ENCODE measurements at regions not wholly inside any gene's neighbourhood (a gene's known extent, or its start where the extent isn't known, plus 50 kb on each side); places are given as distances from the start of the nearest gene placed in this dataset.

DNA sequence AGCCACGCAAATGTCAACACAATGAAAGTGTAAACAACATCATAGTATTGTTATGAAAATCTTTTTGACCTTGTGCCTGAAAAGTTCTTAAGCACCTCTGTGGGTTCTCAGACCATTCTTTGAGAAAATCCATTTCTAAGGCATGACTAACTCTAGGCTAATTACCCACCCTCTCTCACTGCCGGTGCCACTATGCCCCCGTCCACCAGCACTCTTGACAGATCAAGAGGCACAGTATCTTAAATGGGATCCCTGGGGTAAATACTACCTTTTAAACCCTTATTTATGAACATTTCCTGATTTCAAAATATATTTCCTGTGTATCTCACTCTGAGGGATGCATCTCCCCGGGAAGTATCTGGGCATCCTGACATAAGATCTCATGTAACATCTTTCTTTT is 607.5 kb downstream of the METTL15 start:
- Mint-ChIP-seq H3K27ac (ENCODE audit: unreplicated experiment) (no peak overlapping the region), H3K4me3 (ENCODE audit: unreplicated experiment) (no peak overlapping the region), H3K36me3 (ENCODE audit: unreplicated experiment) (no peaks in the 10 kb centered on the region), H3K9me3 (ENCODE audit: unreplicated experiment) (no peaks in the 10 kb centered on the region), H3K27me3 (ENCODE audit: unreplicated experiment) (peaks cover 2% of the 10 kb centered on the region), H3K4me1 (ENCODE audit: low read depth, unreplicated experiment) (no peaks in the 10 kb centered on the region)
- TF ChIP-seq, protein P1, sequence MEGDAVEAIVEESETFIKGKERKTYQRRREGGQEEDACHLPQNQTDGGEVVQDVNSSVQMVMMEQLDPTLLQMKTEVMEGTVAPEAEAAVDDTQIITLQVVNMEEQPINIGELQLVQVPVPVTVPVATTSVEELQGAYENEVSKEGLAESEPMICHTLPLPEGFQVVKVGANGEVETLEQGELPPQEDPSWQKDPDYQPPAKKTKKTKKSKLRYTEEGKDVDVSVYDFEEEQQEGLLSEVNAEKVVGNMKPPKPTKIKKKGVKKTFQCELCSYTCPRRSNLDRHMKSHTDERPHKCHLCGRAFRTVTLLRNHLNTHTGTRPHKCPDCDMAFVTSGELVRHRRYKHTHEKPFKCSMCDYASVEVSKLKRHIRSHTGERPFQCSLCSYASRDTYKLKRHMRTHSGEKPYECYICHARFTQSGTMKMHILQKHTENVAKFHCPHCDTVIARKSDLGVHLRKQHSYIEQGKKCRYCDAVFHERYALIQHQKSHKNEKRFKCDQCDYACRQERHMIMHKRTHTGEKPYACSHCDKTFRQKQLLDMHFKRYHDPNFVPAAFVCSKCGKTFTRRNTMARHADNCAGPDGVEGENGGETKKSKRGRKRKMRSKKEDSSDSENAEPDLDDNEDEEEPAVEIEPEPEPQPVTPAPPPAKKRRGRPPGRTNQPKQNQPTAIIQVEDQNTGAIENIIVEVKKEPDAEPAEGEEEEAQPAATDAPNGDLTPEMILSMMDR (IDR thresholded peaks at IDR 0.05; ENCODE audit: partially characterized antibody, unreplicated experiment), result no peak
- DNase-seq, result no peak

- no peak overlapping the region for H3K4me3 Mint-ChIP-seq (ENCODE audit: unreplicated experiment)
- no peak for DNase-seq
- H3K4me1 Mint-ChIP-seq (ENCODE audit: low read depth, unreplicated experiment), result no peaks in the 10 kb centered on the region
- peaks cover 2% of the 10 kb centered on the region for H3K27me3 Mint-ChIP-seq (ENCODE audit: unreplicated experiment)
- H3K9me3 Mint-ChIP-seq (ENCODE audit: unreplicated experiment), result no peaks in the 10 kb centered on the region
- no peaks in the 10 kb centered on the region for H3K36me3 Mint-ChIP-seq (ENCODE audit: unreplicated experiment)
- no peak overlapping the region for H3K27ac Mint-ChIP-seq (ENCODE audit: unreplicated experiment)
- TF ChIP-seq, protein P1 (IDR thresholded peaks at IDR 0.05; ENCODE audit: partially characterized antibody, unreplicated experiment), result no peak
These were observed 605.7 kb downstream of the METTL15 start for GRCh38 chr11:28713850-28714249.

DNA sequence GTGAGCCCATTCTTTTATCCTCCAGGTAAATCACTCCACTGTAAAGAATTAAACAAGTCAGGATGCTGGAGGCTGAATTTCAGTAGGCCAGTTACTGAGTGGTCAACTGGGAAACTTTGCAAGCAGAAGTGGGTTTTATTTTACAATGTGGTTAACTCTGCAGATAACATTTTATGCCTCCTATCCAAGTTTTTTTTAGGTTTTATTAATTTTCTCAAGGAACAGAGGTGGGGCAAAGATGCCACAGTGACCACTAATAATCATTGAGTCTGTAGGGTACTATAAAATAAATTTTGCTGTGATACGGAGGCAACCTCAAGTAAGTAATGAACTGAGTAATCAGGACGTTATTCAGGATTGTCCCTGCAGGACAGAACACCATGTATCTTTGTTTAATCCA is 599.9 kb downstream of the METTL15 start:
- TF ChIP-seq, protein P1 (IDR thresholded peaks at IDR 0.05; ENCODE audit: partially characterized antibody, unreplicated experiment), result no peak
- no peaks in the 10 kb centered on the region for H3K4me1 Mint-ChIP-seq (ENCODE audit: low read depth, unreplicated experiment)
- H3K27ac Mint-ChIP-seq (ENCODE audit: unreplicated experiment), result no peak overlapping the region
- H3K4me3 Mint-ChIP-seq (ENCODE audit: unreplicated experiment), result no peak overlapping the region
- no peak for DNase-seq
- no peaks in the 10 kb centered on the region for H3K9me3 Mint-ChIP-seq (ENCODE audit: unreplicated experiment)
- peaks cover 2% of the 10 kb centered on the region for H3K27me3 Mint-ChIP-seq (ENCODE audit: unreplicated experiment)
- no peaks in the 10 kb centered on the region for H3K36me3 Mint-ChIP-seq (ENCODE audit: unreplicated experiment)

GRCh38 chr11:28704801-28705200 is 596.6 kb downstream of the METTL15 start:
- Mint-ChIP-seq H3K27ac (ENCODE audit: unreplicated experiment) (no peak overlapping the region), H3K9me3 (ENCODE audit: unreplicated experiment) (no peaks in the 10 kb centered on the region), H3K4me1 (ENCODE audit: low read depth, unreplicated experiment) (no peaks in the 10 kb centered on the region), H3K4me3 (ENCODE audit: unreplicated experiment) (no peak overlapping the region), H3K27me3 (ENCODE audit: unreplicated experiment) (no peaks in the 10 kb centered on the region), H3K36me3 (ENCODE audit: unreplicated experiment) (no peaks in the 10 kb centered on the region)
- no peak for DNase-seq
- TF ChIP-seq, protein P1 (IDR thresholded peaks at IDR 0.05; ENCODE audit: partially characterized antibody, unreplicated experiment), result no peak

- no peaks in the 10 kb centered on the region for H3K4me1 Mint-ChIP-seq (ENCODE audit: low read depth, unreplicated experiment)
- DNase-seq, result no peak
- H3K27ac Mint-ChIP-seq (ENCODE audit: unreplicated experiment), result no peak overlapping the region
- H3K9me3 Mint-ChIP-seq (ENCODE audit: unreplicated experiment), result no peaks in the 10 kb centered on the region
- no peaks in the 10 kb centered on the region for H3K36me3 Mint-ChIP-seq (ENCODE audit: unreplicated experiment)
- no peaks in the 10 kb centered on the region for H3K27me3 Mint-ChIP-seq (ENCODE audit: unreplicated experiment)
- TF ChIP-seq, protein P1 (IDR thresholded peaks at IDR 0.05; ENCODE audit: partially characterized antibody, unreplicated experiment), result no peak
- H3K4me3 Mint-ChIP-seq (ENCODE audit: unreplicated experiment), result no peak overlapping the region
These were observed 595.2 kb downstream of the METTL15 start for GRCh38 chr11:28703371-28703770.

Measured in glutamatergic neuron (in vitro differentiated cells).